ENCODE measurements at regions not wholly inside any gene's neighbourhood (a gene's known extent, or its start where the extent isn't known, plus 50 kb on each side); places are given as distances from the start of the nearest gene placed in this dataset.

DNA sequence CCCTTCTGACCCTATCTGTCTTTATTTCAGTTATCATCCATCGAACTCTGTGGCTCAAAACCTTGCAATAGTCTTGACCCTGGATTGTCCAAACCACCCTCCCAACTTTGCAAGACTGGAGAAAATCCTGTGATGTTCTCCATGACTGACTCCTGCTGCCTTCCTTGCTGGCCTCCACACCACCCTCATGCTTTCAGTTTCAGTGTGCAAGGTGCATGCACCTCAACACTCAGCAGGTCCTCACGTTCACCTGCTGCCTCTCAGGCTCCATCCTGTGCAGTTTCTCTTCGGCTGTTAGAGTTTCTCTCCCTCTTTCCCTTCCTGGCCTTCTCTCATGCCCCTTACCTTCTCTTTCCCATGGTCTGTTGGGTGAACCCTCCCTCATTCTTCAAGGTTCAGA is 59.4 kb upstream of the ASIC2 start:
- DNase-seq (ENCODE audit: low spot score): no peak

DNA sequence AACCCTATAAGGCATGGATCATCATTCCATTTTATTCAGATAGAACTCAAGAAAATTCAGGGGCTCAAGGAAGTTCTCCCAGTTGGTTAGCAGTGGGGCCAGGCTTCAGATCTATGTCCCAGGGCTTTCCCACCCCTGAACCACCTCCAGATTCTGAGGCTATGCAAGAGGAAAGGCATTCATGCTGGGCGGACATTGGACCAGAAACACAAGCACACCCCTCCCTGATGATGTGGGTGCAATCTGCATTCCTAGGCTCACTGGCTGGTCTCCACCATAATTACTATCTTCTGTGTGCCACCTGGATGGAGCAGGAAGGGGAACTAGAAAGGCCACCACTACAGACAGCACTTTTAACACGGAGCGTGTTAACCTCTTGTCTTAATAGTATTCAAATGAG is 63.2 kb upstream of the ASIC2 start:
- DNase-seq (ENCODE audit: low spot score): no peak
- no peaks in the 10 kb centered on the region for H3K9me3 ChIP-seq (ENCODE audit: control insufficient read depth in 4 of 4, low read length in 3 of 4)
- H3K4me3 ChIP-seq (ENCODE audit: low read depth in 1 of 3, low read length in 3 of 3): no peak overlapping the region
- no peak overlapping the region for H3K27ac ChIP-seq (ENCODE audit: low read depth in 1 of 2, low read length in 2 of 2)
- WGBS: 81% methylated on average over 3 of the region's 3 CpGs
- H3K4me1 ChIP-seq (ENCODE audit: control insufficient read depth in 4 of 4, insufficient read depth in 4 of 4, low read length in 3 of 4): no peaks in the 10 kb centered on the region
- H3K36me3 ChIP-seq (ENCODE audit: control insufficient read depth in 4 of 4, insufficient read depth in 3 of 4, low read depth in 1 of 4, low read length in 3 of 4): no peaks in the 10 kb centered on the region
- no peaks in the 10 kb centered on the region for H3K27me3 ChIP-seq (ENCODE audit: control insufficient read depth in 4 of 4, insufficient read depth in 4 of 4, low read length in 3 of 4)
- H3K9ac ChIP-seq (ENCODE audit: low read depth in 1 of 2, low read length in 2 of 2): no peak overlapping the region
- TF ChIP-seq HNF4G (IDR thresholded peaks at IDR 0.05): no peak
- TF ChIP-seq, protein P1, sequence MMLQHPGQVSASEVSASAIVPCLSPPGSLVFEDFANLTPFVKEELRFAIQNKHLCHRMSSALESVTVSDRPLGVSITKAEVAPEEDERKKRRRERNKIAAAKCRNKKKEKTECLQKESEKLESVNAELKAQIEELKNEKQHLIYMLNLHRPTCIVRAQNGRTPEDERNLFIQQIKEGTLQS (IDR thresholded peaks at IDR 0.05): no peak
- TF ChIP-seq YY1 (IDR thresholded peaks at IDR 0.05): no peak
- TF ChIP-seq, protein P2, sequence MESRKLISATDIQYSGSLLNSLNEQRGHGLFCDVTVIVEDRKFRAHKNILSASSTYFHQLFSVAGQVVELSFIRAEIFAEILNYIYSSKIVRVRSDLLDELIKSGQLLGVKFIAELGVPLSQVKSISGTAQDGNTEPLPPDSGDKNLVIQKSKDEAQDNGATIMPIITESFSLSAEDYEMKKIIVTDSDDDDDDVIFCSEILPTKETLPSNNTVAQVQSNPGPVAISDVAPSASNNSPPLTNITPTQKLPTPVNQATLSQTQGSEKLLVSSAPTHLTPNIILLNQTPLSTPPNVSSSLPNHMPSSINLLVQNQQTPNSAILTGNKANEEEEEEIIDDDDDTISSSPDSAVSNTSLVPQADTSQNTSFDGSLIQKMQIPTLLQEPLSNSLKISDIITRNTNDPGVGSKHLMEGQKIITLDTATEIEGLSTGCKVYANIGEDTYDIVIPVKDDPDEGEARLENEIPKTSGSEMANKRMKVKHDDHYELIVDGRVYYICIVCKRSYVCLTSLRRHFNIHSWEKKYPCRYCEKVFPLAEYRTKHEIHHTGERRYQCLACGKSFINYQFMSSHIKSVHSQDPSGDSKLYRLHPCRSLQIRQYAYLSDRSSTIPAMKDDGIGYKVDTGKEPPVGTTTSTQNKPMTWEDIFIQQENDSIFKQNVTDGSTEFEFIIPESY (IDR thresholded peaks at IDR 0.05): no peak
- no peak for TF ChIP-seq TAF1 (conservative IDR thresholded peaks at IDR 0.05)
- TF ChIP-seq FOXA2 (IDR thresholded peaks at IDR 0.05): no peak
- no peak for TF ChIP-seq RXRA (IDR thresholded peaks at IDR 0.05)
- no peak for TF ChIP-seq NR2F2 (IDR thresholded peaks at IDR 0.05)
- TF ChIP-seq SP1 (IDR thresholded peaks at IDR 0.05): no peak

More for the DNA sequence above, 59.4 kb upstream of the ASIC2 start:
- WGBS: 73% methylated on average over 3 of the region's 3 CpGs
- TF ChIP-seq JUND (IDR thresholded peaks at IDR 0.05): no peak
- TF ChIP-seq HNF4G (IDR thresholded peaks at IDR 0.05): no peak
- no peak for TF ChIP-seq RXRA (IDR thresholded peaks at IDR 0.05)
- TF ChIP-seq SP1 (IDR thresholded peaks at IDR 0.05): no peak
- TF ChIP-seq FOXA2 (IDR thresholded peaks at IDR 0.05): no peak
- TF ChIP-seq NR2F2 (IDR thresholded peaks at IDR 0.05): no peak
- no peak for TF ChIP-seq FOXA1 (IDR thresholded peaks at IDR 0.05)
- TF ChIP-seq GABPA (IDR thresholded peaks at IDR 0.05 in 1 of 2, conservative IDR thresholded peaks at IDR 0.05 in 1 of 2): no peak
- TF ChIP-seq, protein P3, sequence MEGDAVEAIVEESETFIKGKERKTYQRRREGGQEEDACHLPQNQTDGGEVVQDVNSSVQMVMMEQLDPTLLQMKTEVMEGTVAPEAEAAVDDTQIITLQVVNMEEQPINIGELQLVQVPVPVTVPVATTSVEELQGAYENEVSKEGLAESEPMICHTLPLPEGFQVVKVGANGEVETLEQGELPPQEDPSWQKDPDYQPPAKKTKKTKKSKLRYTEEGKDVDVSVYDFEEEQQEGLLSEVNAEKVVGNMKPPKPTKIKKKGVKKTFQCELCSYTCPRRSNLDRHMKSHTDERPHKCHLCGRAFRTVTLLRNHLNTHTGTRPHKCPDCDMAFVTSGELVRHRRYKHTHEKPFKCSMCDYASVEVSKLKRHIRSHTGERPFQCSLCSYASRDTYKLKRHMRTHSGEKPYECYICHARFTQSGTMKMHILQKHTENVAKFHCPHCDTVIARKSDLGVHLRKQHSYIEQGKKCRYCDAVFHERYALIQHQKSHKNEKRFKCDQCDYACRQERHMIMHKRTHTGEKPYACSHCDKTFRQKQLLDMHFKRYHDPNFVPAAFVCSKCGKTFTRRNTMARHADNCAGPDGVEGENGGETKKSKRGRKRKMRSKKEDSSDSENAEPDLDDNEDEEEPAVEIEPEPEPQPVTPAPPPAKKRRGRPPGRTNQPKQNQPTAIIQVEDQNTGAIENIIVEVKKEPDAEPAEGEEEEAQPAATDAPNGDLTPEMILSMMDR (IDR thresholded peaks at IDR 0.05; ENCODE audit: low read depth, low read length, missing input control): no peak
- no peak for TF ChIP-seq RAD21 (IDR thresholded peaks at IDR 0.05)
- TF ChIP-seq, protein P4, sequence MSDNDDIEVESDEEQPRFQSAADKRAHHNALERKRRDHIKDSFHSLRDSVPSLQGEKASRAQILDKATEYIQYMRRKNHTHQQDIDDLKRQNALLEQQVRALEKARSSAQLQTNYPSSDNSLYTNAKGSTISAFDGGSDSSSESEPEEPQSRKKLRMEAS (IDR thresholded peaks at IDR 0.05): no peak
- TF ChIP-seq, protein P1 (IDR thresholded peaks at IDR 0.05): no peak
- no peak for TF ChIP-seq HNF4A (conservative IDR thresholded peaks at IDR 0.05)
- no peak for TF ChIP-seq EGR1 (IDR thresholded peaks at IDR 0.05; ENCODE audit: low read depth in 2 of 2)
- TF ChIP-seq, protein P2 (IDR thresholded peaks at IDR 0.05): no peak
- TF ChIP-seq YY1 (IDR thresholded peaks at IDR 0.05): no peak
- TF ChIP-seq, protein P5, sequence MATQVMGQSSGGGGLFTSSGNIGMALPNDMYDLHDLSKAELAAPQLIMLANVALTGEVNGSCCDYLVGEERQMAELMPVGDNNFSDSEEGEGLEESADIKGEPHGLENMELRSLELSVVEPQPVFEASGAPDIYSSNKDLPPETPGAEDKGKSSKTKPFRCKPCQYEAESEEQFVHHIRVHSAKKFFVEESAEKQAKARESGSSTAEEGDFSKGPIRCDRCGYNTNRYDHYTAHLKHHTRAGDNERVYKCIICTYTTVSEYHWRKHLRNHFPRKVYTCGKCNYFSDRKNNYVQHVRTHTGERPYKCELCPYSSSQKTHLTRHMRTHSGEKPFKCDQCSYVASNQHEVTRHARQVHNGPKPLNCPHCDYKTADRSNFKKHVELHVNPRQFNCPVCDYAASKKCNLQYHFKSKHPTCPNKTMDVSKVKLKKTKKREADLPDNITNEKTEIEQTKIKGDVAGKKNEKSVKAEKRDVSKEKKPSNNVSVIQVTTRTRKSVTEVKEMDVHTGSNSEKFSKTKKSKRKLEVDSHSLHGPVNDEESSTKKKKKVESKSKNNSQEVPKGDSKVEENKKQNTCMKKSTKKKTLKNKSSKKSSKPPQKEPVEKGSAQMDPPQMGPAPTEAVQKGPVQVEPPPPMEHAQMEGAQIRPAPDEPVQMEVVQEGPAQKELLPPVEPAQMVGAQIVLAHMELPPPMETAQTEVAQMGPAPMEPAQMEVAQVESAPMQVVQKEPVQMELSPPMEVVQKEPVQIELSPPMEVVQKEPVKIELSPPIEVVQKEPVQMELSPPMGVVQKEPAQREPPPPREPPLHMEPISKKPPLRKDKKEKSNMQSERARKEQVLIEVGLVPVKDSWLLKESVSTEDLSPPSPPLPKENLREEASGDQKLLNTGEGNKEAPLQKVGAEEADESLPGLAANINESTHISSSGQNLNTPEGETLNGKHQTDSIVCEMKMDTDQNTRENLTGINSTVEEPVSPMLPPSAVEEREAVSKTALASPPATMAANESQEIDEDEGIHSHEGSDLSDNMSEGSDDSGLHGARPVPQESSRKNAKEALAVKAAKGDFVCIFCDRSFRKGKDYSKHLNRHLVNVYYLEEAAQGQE (IDR thresholded peaks at IDR 0.05): no peak
- no peak for TF ChIP-seq TAF1 (conservative IDR thresholded peaks at IDR 0.05)
- H3K4me3 ChIP-seq (ENCODE audit: low read depth in 1 of 3, low read length in 3 of 3): no peak overlapping the region
- H3K9me3 ChIP-seq (ENCODE audit: control insufficient read depth in 4 of 4, low read length in 3 of 4): no peaks in the 10 kb centered on the region
- no peaks in the 10 kb centered on the region for H3K36me3 ChIP-seq (ENCODE audit: control insufficient read depth in 4 of 4, insufficient read depth in 3 of 4, low read depth in 1 of 4, low read length in 3 of 4)
- H3K27ac ChIP-seq (ENCODE audit: low read depth in 1 of 2, low read length in 2 of 2): no peak overlapping the region
- no peak overlapping the region for H3K9ac ChIP-seq (ENCODE audit: low read depth in 1 of 2, low read length in 2 of 2)
- H3K27me3 ChIP-seq (ENCODE audit: control insufficient read depth in 4 of 4, insufficient read depth in 4 of 4, low read length in 3 of 4): no peaks in the 10 kb centered on the region
- H3K4me1 ChIP-seq (ENCODE audit: control insufficient read depth in 4 of 4, insufficient read depth in 4 of 4, low read length in 3 of 4): no peaks in the 10 kb centered on the region

All from liver (tissue), 8 donors.